ENCODE measurements at regions not wholly inside any gene's neighbourhood (a gene's known extent, or its start where the extent isn't known, plus 50 kb on each side); places are given as distances from the start of the nearest gene placed in this dataset.

DNA sequence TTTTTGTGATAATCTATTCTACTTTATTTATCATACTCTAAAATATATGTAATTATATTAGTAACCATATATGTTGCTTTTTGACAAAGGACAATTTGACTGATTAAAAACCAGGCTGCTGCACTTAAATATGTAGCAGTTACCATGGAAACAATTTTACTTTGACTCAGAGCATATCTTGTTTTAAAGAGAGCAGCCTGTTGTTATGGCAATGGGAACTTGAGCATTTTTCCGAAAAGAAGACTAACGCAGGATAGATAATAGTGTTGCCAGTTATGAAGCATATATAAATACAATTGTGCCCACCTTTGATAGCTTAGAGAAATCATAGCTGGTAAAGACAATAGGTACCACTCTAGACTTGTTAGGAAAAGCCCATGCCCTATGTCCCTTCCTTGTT is 283.0 kb downstream of the GASK1B start:
- Histone ChIP-seq H3K27ac (ENCODE audit: low read length) (no peak overlapping the region), H3K9ac (ENCODE audit: low read length in 2 of 2) (no peak overlapping the region), H3K4me1 (ENCODE audit: control insufficient read depth, insufficient read depth, low read length) (no peaks in the 10 kb centered on the region), H3K27me3 (ENCODE audit: control insufficient read depth in 1 of 2, insufficient read depth in 2 of 2, low read length in 2 of 2) (no peaks in the 10 kb centered on the region), H3K36me3 (ENCODE audit: control insufficient read depth in 2 of 2, insufficient read depth in 2 of 2, low read length in 2 of 2) (no peaks in the 10 kb centered on the region), H3K9me3 (ENCODE audit: control insufficient read depth in 2 of 2, low read length in 2 of 2) (no peaks in the 10 kb centered on the region), H3K4me3 (ENCODE audit: low read length in 2 of 2) (no peak overlapping the region)

DNA sequence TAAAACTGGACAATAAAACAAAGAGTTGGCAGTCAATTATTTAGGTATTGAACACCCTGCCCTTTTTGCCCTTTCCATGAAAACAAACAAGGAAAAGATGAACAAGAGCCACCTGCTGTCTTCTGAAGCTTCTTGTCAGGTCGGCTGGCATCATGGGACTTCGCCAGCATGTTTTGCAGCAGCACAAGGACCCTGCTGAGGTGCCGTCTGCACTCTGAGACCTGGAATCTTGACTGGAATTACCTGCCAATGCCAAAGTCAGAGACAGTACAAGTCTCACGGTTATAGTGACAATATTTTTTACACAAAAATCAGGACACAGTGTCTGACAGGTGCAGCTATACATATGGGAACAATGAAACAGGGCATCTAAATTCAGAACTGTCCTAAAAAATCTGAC is 284.5 kb downstream of the GASK1B start:
- no peak overlapping the region for H3K27ac ChIP-seq (ENCODE audit: low read length)
- H3K27me3 ChIP-seq (ENCODE audit: control insufficient read depth in 1 of 2, insufficient read depth in 2 of 2, low read length in 2 of 2), result no peaks in the 10 kb centered on the region
- no peaks in the 10 kb centered on the region for H3K36me3 ChIP-seq (ENCODE audit: control insufficient read depth in 2 of 2, insufficient read depth in 2 of 2, low read length in 2 of 2)
- no peak overlapping the region for H3K4me3 ChIP-seq (ENCODE audit: low read length in 2 of 2)
- H3K9me3 ChIP-seq (ENCODE audit: control insufficient read depth in 2 of 2, low read length in 2 of 2), result no peaks in the 10 kb centered on the region
- no peaks in the 10 kb centered on the region for H3K4me1 ChIP-seq (ENCODE audit: control insufficient read depth, insufficient read depth, low read length)
- no peak overlapping the region for H3K9ac ChIP-seq (ENCODE audit: low read length in 2 of 2)

DNA sequence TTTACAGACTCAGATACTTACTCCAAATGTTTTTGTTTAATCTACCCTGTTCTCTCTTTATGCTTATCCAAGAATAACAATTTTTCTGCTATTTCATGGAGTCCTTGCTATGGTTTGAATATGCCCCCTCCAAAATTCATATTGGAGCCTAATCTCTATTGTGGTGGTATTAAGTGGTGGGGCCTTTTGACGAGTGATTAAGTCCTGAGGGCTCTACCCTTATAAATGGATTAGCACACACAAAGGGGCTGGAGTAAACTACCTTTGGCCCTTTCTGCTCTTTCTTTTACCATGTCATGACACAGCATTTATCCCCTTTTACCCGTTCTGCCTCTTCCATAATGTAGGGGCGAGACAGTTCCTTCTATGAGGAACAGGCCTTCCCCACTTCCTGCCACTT is 285.5 kb downstream of the GASK1B start:
- H3K9ac ChIP-seq (ENCODE audit: low read length in 2 of 2), result no peak overlapping the region
- no peaks in the 10 kb centered on the region for H3K27me3 ChIP-seq (ENCODE audit: control insufficient read depth in 1 of 2, insufficient read depth in 2 of 2, low read length in 2 of 2)
- no peaks in the 10 kb centered on the region for H3K36me3 ChIP-seq (ENCODE audit: control insufficient read depth in 2 of 2, insufficient read depth in 2 of 2, low read length in 2 of 2)
- H3K4me3 ChIP-seq (ENCODE audit: low read length in 2 of 2), result no peak overlapping the region
- no peaks in the 10 kb centered on the region for H3K4me1 ChIP-seq (ENCODE audit: control insufficient read depth, insufficient read depth, low read length)
- no peak overlapping the region for H3K27ac ChIP-seq (ENCODE audit: low read length)
- H3K9me3 ChIP-seq (ENCODE audit: control insufficient read depth in 2 of 2, low read length in 2 of 2), result no peaks in the 10 kb centered on the region

DNA sequence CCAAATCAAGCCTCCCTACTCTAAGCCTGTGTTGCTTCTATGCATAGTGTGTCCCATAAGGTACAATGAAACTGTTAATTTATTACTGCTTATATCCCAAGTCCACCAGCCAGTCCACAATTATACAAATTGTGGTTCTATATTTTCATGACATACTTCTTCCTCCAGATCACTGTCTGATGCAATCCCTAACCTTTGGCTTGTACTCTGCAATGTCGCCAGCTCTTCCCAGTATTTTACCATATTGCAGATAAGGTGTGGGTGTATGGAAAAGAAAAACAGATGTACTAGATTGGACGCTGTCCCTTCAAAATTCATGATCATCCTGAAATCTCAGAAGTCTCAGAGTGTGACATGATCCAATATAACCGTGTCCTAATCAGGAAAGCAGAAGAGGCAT is 286.2 kb downstream of the GASK1B start:
- Histone ChIP-seq H3K9me3 (ENCODE audit: control insufficient read depth in 2 of 2, low read length in 2 of 2) (no peaks in the 10 kb centered on the region), H3K4me3 (ENCODE audit: low read length in 2 of 2) (no peak overlapping the region), H3K27ac (ENCODE audit: low read length) (no peak overlapping the region), H3K36me3 (ENCODE audit: control insufficient read depth in 2 of 2, insufficient read depth in 2 of 2, low read length in 2 of 2) (no peaks in the 10 kb centered on the region), H3K27me3 (ENCODE audit: control insufficient read depth in 1 of 2, insufficient read depth in 2 of 2, low read length in 2 of 2) (no peaks in the 10 kb centered on the region), H3K4me1 (ENCODE audit: control insufficient read depth, insufficient read depth, low read length) (no peaks in the 10 kb centered on the region), H3K9ac (ENCODE audit: low read length in 2 of 2) (no peak overlapping the region)

DNA sequence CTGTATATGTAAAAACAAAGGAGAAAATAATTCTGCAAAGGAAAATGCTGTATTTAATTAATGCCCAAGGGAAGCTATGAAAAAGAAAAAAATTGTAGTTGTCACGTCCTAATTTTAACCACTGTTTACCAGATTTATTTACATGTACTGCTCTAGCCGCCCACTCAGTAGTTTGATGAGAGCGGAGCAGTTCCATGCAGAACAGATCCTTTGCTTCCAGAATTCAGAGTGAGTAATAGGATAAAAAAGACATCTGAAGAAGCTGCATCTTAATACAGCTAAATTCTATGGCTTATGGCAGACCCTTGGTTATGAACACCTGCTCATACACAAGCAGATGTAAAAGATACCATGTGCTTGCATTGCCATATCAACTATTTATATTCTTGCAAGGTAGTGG is 287.0 kb downstream of the GASK1B start:
- Histone ChIP-seq H3K27ac (ENCODE audit: low read length) (no peak overlapping the region), H3K4me1 (ENCODE audit: control insufficient read depth, insufficient read depth, low read length) (no peaks in the 10 kb centered on the region), H3K36me3 (ENCODE audit: control insufficient read depth in 2 of 2, insufficient read depth in 2 of 2, low read length in 2 of 2) (no peaks in the 10 kb centered on the region), H3K27me3 (ENCODE audit: control insufficient read depth in 1 of 2, insufficient read depth in 2 of 2, low read length in 2 of 2) (no peaks in the 10 kb centered on the region), H3K9me3 (ENCODE audit: control insufficient read depth in 2 of 2, low read length in 2 of 2) (no peaks in the 10 kb centered on the region), H3K9ac (ENCODE audit: low read length in 2 of 2) (no peak overlapping the region), H3K4me3 (ENCODE audit: low read length in 2 of 2) (no peak overlapping the region)

DNA sequence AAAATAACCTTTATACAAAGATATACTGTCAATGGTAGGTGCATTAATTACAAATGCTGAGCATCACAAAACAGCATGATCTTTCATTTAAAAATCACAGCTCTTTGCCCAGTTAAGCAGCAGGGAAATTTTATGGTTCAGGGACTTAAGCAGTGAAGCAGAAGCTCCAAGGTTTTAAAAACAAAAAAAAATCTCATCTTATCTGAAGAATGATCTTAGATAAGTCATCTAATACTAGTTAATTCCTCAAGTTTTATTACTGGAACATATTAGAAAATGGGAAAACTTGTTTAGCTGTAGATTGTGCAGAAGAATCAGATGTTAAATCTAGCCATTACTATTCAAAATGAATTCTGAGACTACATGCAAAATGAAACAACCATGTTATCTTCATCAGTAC is 289.9 kb downstream of the GASK1B start:
- Histone ChIP-seq H3K27ac (ENCODE audit: low read length) (no peak overlapping the region), H3K36me3 (ENCODE audit: control insufficient read depth in 2 of 2, insufficient read depth in 2 of 2, low read length in 2 of 2) (no peaks in the 10 kb centered on the region), H3K4me3 (ENCODE audit: low read length in 2 of 2) (no peak overlapping the region), H3K4me1 (ENCODE audit: control insufficient read depth, insufficient read depth, low read length) (no peaks in the 10 kb centered on the region), H3K27me3 (ENCODE audit: control insufficient read depth in 1 of 2, insufficient read depth in 2 of 2, low read length in 2 of 2) (no peaks in the 10 kb centered on the region), H3K9me3 (ENCODE audit: control insufficient read depth in 2 of 2, low read length in 2 of 2) (no peaks in the 10 kb centered on the region), H3K9ac (ENCODE audit: low read length in 2 of 2) (no peak overlapping the region)

DNA sequence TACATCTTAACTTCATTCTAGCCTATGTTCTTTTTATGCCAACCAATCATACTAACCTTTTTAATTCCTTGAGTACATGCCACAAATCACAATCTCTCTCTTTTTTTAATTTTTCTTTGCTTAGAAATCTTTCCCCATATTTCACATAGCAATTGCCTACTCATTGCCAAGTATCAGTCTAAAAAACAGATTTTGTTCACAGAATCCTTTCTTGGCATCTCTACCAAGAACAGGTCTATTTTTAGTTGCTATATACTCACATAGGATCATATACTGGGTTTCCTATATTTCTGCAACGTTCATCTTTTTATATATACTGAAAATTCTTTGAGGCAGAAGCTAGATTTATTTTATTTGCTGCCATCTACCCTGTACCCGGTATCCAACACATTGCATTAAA is 292.1 kb downstream of the GASK1B start:
- Histone ChIP-seq H3K9me3 (ENCODE audit: control insufficient read depth in 2 of 2, low read length in 2 of 2) (no peaks in the 10 kb centered on the region), H3K4me3 (ENCODE audit: low read length in 2 of 2) (no peak overlapping the region), H3K27me3 (ENCODE audit: control insufficient read depth in 1 of 2, insufficient read depth in 2 of 2, low read length in 2 of 2) (no peaks in the 10 kb centered on the region), H3K9ac (ENCODE audit: low read length in 2 of 2) (no peak overlapping the region), H3K27ac (ENCODE audit: low read length) (no peak overlapping the region), H3K36me3 (ENCODE audit: control insufficient read depth in 2 of 2, insufficient read depth in 2 of 2, low read length in 2 of 2) (no peaks in the 10 kb centered on the region), H3K4me1 (ENCODE audit: control insufficient read depth, insufficient read depth, low read length) (no peaks in the 10 kb centered on the region)

DNA sequence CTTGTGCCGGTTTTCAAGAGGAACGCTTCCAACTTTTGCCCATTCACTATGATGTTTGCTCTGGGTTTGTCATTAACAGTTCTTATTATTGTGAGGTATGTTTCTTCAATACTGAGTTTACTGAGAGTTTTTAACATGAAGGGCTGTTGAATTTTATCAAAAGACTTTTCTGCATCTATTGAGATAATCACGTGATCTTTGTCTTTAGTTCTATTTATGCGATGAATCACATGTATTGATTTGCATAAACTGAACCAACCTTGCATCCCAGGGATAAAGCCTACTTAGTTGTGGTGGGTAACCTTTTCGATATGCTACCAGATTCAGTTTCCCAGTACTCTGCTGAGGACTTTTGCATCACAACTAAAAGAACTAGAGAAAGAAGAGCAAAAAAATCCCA is 318.0 kb downstream of the GASK1B start:
- no peaks in the 10 kb centered on the region for H3K4me1 ChIP-seq (ENCODE audit: control insufficient read depth, insufficient read depth, low read length)
- H3K27ac ChIP-seq (ENCODE audit: low read length), result no peak overlapping the region

DNA sequence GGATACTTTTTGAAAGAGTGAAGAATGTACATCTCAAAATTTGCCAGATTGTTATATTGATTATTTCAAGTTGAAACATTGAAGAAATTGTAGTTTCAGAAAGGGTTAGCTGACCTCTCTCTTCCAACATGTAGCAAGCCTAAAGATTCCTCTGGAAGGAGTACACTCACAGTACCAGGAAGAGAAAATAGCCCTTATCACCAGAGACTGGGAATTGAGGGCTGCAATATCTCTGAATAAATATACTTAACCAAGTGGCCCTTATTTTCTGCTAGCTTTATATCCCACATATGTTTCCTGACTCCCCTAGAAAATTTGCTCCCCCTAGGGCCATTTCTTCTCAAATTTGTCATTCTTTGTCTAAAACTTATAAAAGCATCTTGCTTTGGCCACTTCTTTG is 332.2 kb downstream of the GASK1B start:
- Histone ChIP-seq H3K4me1 (ENCODE audit: control insufficient read depth, insufficient read depth, low read length) (no peaks in the 10 kb centered on the region), H3K4me3 (ENCODE audit: low read length in 2 of 2) (no peak overlapping the region), H3K27me3 (ENCODE audit: control insufficient read depth in 1 of 2, insufficient read depth in 2 of 2, low read length in 2 of 2) (no peaks in the 10 kb centered on the region), H3K9ac (ENCODE audit: low read length in 2 of 2) (no peak overlapping the region), H3K36me3 (ENCODE audit: control insufficient read depth in 2 of 2, insufficient read depth in 2 of 2, low read length in 2 of 2) (no peaks in the 10 kb centered on the region), H3K27ac (ENCODE audit: low read length) (no peak overlapping the region), H3K9me3 (ENCODE audit: control insufficient read depth in 2 of 2, low read length in 2 of 2) (no peaks in the 10 kb centered on the region)

More for the DNA sequence above, 318.0 kb downstream of the GASK1B start:
- Histone ChIP-seq H3K9me3 (ENCODE audit: control insufficient read depth in 2 of 2, low read length in 2 of 2) (no peaks in the 10 kb centered on the region), H3K4me3 (ENCODE audit: low read length in 2 of 2) (no peak overlapping the region), H3K36me3 (ENCODE audit: control insufficient read depth in 2 of 2, insufficient read depth in 2 of 2, low read length in 2 of 2) (no peaks in the 10 kb centered on the region), H3K9ac (ENCODE audit: low read length in 2 of 2) (no peak overlapping the region), H3K27me3 (ENCODE audit: control insufficient read depth in 1 of 2, insufficient read depth in 2 of 2, low read length in 2 of 2) (no peaks in the 10 kb centered on the region)

DNA sequence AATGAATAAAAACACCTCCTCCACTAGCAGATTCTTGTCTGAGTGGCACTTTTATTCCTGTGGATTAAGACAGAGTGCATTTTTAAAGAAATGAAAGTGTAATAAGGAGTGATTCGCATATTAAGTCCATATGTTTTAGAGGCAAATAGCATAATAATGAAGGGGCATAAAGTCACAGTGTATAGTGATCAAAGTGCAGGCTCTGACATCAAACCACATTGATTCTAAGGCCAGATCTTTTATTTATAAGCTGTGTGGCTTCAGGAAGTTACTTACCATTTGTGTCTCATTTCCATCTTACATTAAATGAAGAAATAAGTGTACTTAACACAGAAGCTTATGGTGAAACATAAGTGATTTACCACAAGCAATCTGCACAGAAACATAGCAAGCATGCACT is 332.8 kb downstream of the GASK1B start:
- Histone ChIP-seq H3K27ac (ENCODE audit: low read length) (no peak overlapping the region), H3K9ac (ENCODE audit: low read length in 2 of 2) (no peak overlapping the region), H3K4me1 (ENCODE audit: control insufficient read depth, insufficient read depth, low read length) (no peaks in the 10 kb centered on the region), H3K9me3 (ENCODE audit: control insufficient read depth in 2 of 2, low read length in 2 of 2) (no peaks in the 10 kb centered on the region), H3K36me3 (ENCODE audit: control insufficient read depth in 2 of 2, insufficient read depth in 2 of 2, low read length in 2 of 2) (no peaks in the 10 kb centered on the region), H3K4me3 (ENCODE audit: low read length in 2 of 2) (no peak overlapping the region), H3K27me3 (ENCODE audit: control insufficient read depth in 1 of 2, insufficient read depth in 2 of 2, low read length in 2 of 2) (no peaks in the 10 kb centered on the region)

DNA sequence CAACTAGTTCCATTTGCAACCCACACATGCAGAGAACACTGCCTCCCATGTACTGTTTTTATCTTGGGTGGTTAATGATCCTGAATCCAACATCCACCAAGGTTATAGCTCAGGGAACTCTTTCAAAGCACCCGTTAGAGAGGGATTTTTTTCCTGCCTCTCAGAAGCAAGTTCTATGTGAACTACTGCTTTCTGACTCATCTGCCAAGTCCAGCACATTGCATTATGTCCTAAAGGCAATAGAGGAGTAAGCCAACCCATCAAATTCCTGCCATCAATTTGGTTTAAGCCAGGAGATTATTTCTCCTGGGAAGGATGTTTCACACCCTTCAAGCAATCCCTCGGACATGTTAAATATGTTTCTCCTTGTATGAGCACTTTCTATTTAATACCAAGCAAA is 334.5 kb downstream of the GASK1B start:
- no peaks in the 10 kb centered on the region for H3K9me3 ChIP-seq (ENCODE audit: control insufficient read depth in 2 of 2, low read length in 2 of 2)
- H3K36me3 ChIP-seq (ENCODE audit: control insufficient read depth in 2 of 2, insufficient read depth in 2 of 2, low read length in 2 of 2), result no peaks in the 10 kb centered on the region
- no peaks in the 10 kb centered on the region for H3K4me1 ChIP-seq (ENCODE audit: control insufficient read depth, insufficient read depth, low read length)
- H3K27me3 ChIP-seq (ENCODE audit: control insufficient read depth in 1 of 2, insufficient read depth in 2 of 2, low read length in 2 of 2), result no peaks in the 10 kb centered on the region
- H3K27ac ChIP-seq (ENCODE audit: low read length), result no peak overlapping the region
- no peak overlapping the region for H3K9ac ChIP-seq (ENCODE audit: low read length in 2 of 2)
- H3K4me3 ChIP-seq (ENCODE audit: low read length in 2 of 2), result no peak overlapping the region
